ENCODE measurements at regions not wholly inside any gene's neighbourhood (a gene's known extent, or its start where the extent isn't known, plus 50 kb on each side); places are given as distances from the start of the nearest gene placed in this dataset.
"Not testable (repeated sequence)": the region's sequence is repeated elsewhere in the genome, so short reads cannot be mapped to it uniquely, and the experiment has no call there.

- no peak for TF ChIP-seq CTCF (IDR thresholded peaks at IDR 0.05; ENCODE audit: control insufficient read depth, insufficient read depth, low read depth, low read length, missing control alignments)
- no peak for DNase-seq (ENCODE audit: low read depth)
- H3K4me3 ChIP-seq (ENCODE audit: control insufficient read depth, low read depth, low read length): no peak overlapping the region
Observed at GRCh38 chr7:149655784-149656183, 117.6 kb downstream of the ZNF467 start.

- no peak for DNase-seq (ENCODE audit: low read depth)
- TF ChIP-seq CTCF (IDR thresholded peaks at IDR 0.05; ENCODE audit: control insufficient read depth, insufficient read depth, low read depth, low read length, missing control alignments): no peak
- H3K4me3 ChIP-seq (ENCODE audit: control insufficient read depth, low read depth, low read length): no peak overlapping the region
Observed at GRCh38 chr7:149654588-149654987, 118.8 kb downstream of the ZNF467 start.

- DNase-seq (ENCODE audit: low read depth); H3K4me3 ChIP-seq (ENCODE audit: control insufficient read depth, low read depth, low read length): not testable (repeated sequence)
Observed at GRCh38 chr7:149650190-149650589, 123.2 kb downstream of the ZNF467 start.

- no peak overlapping the region for H3K4me3 ChIP-seq (ENCODE audit: control insufficient read depth, low read depth, low read length)
- no peak for DNase-seq (ENCODE audit: low read depth)
Observed at GRCh38 chr7:149644754-149645153, 128.6 kb downstream of the ZNF467 start.

GRCh38 chr7:149642589-149642988, 130.8 kb downstream of the ZNF467 start:
- no peak for TF ChIP-seq CTCF (IDR thresholded peaks at IDR 0.05; ENCODE audit: control insufficient read depth, insufficient read depth, low read depth, low read length, missing control alignments)

More at GRCh38 chr7:149644754-149645153, 128.6 kb downstream of the ZNF467 start:
- TF ChIP-seq CTCF (IDR thresholded peaks at IDR 0.05; ENCODE audit: control insufficient read depth, insufficient read depth, low read depth, low read length, missing control alignments): no peak

GRCh38 chr7:149638566-149639320, 134.6 kb downstream of the ZNF467 start:
- TF ChIP-seq CTCF (IDR thresholded peaks at IDR 0.05; ENCODE audit: control insufficient read depth, insufficient read depth, low read depth, low read length, missing control alignments): no peak
- DNase-seq (ENCODE audit: low read depth): no peak
- H3K4me3 ChIP-seq (ENCODE audit: control insufficient read depth, low read depth, low read length): no peak overlapping the region

More at GRCh38 chr7:149642589-149642988, 130.8 kb downstream of the ZNF467 start:
- no peak for DNase-seq (ENCODE audit: low read depth)
- no peak overlapping the region for H3K4me3 ChIP-seq (ENCODE audit: control insufficient read depth, low read depth, low read length)

- DNase-seq (ENCODE audit: low read depth): no peak
- H3K4me3 ChIP-seq (ENCODE audit: control insufficient read depth, low read depth, low read length): no peak overlapping the region
- TF ChIP-seq CTCF (IDR thresholded peaks at IDR 0.05; ENCODE audit: control insufficient read depth, insufficient read depth, low read depth, low read length, missing control alignments): no peak
Observed at GRCh38 chr7:149637911-149638565, 135.3 kb downstream of the ZNF467 start.

Data from AG09309 (cell line).